Kidney (tissue), 13 donors: ENCODE measurements at regions not wholly inside any gene's neighbourhood (a gene's known extent, or its start where the extent isn't known, plus 50 kb on each side); places are given as distances from the start of the nearest gene placed in this dataset.
A peak's percentile ranks its signal among the peaks of the same experiment; 100 is the strongest.

Experiments
- DNase-seq, 5 donors: peaks; one replicate each; pipeline ENCODE4 v3.0.0-alpha.2; 2013 to 2020
- FAIRE-seq: peaks from 2 replicates; lab custom pipeline; 2012; peaks lifted over from hg19 to GRCh38; lab: Jason Lieb, UNC
- H3K27ac ChIP-seq, 2 donors: one replicate each; pipeline ENCODE4 v1.7.0; 2013; ENCODE audit warnings: low read depth in 2 of 2, low read length in 2 of 2, inconsistent platforms in 1 of 2
- H3K27me3 ChIP-seq: one replicate; pipeline ENCODE4 v1.7.1; 2013; ENCODE audit warnings: low read length, inconsistent platforms; ENCODE audit not compliant: control insufficient read depth, insufficient read depth
- H3K36me3 ChIP-seq, 3 donors: one replicate each; pipeline versions ENCODE4 v1.7.0 to v1.7.1; 2013; ENCODE audit warnings: low read length in 3 of 3, control low read depth in 1 of 3, inconsistent platforms in 1 of 3; ENCODE audit not compliant: insufficient read depth in 3 of 3, control insufficient read depth in 2 of 3
- H3K4me1 ChIP-seq, 3 donors: one replicate each; pipeline versions ENCODE4 v1.7.0 to v1.7.1; 2013; ENCODE audit warnings: low read length in 3 of 3, inconsistent platforms in 1 of 3, low read depth in 1 of 3; ENCODE audit not compliant: control insufficient read depth in 2 of 3, insufficient read depth in 2 of 3
- H3K4me3 ChIP-seq, 3 donors: one replicate each; pipeline versions ENCODE4 v1.7.0 to v1.8.1; 2013; ENCODE audit warnings: low read length in 3 of 3, control low read depth in 1 of 3, inconsistent platforms in 1 of 3
- H3K9ac ChIP-seq, 3 donors: one replicate each; pipeline versions ENCODE4 v1.7.0 to v1.7.1; 2013; ENCODE audit warnings: low read length in 3 of 3, control low read depth in 1 of 3, inconsistent platforms in 1 of 3
- H3K9me3 ChIP-seq, 3 donors: one replicate each; pipeline versions ENCODE4 v1.7.0 to v1.7.1; 2013; ENCODE audit warnings: low read length in 3 of 3, control low read depth in 1 of 3, inconsistent platforms in 1 of 3; ENCODE audit not compliant: control insufficient read depth in 2 of 3, insufficient read depth in 1 of 3
- CTCF ChIP-seq: IDR thresholded peaks from 3 replicates; pipeline ENCODE4 v1.5.1; 2012; ENCODE audit warnings: mild to moderate bottlenecking, moderate library complexity, borderline replicate concordance; ENCODE audit not compliant: insufficient read depth; ENCODE audit errors: extremely low read depth
- intact Hi-C: fragments of 100-400 bp; cut with DNase I; formaldehyde crosslinking; loops from one replicate; pipeline ENCODE4 v1.11.1; 2022
- donor health status: control.
- donor health status: control.
- donor health status: control.
- donor health status: control.
- donor health status: control.
- donor health status: DM: yes; HTN: yes; CAD: no.
- donor health status: Normal renal cell carcinoma (clear cell type).

GRCh38 chr4:77220828-77221613 is 64.0 kb downstream of the CCNG2 start:
- no peak for TF ChIP-seq CTCF
- intact Hi-C loops, result no loop called here
- H3K4me1 ChIP-seq, result no peaks in the 10 kb centered on the region
- no peaks in the 10 kb centered on the region for H3K36me3 ChIP-seq
- no peak overlapping the region for H3K4me3 ChIP-seq
- H3K27ac ChIP-seq, result no peak overlapping the region
- peak in 3 of 5 donors; percentile 17 to 79 (median 40) for DNase-seq
- H3K9ac ChIP-seq, result no peak overlapping the region
- H3K9me3 ChIP-seq, result no peaks in the 10 kb centered on the region
- no peak for FAIRE-seq
- H3K27me3 ChIP-seq, result no peaks in the 10 kb centered on the region

- Histone ChIP-seq H3K9ac (no peak overlapping the region), H3K4me1 (no peaks in the 10 kb centered on the region), H3K9me3 (peaks cover 0 to 18% (median 0%) of the 10 kb centered on the region in 3 donors), H3K27ac (no peak overlapping the region), H3K36me3 (no peaks in the 10 kb centered on the region), H3K27me3 (no peaks in the 10 kb centered on the region), H3K4me3 (no peak overlapping the region)
- no peak for TF ChIP-seq CTCF
- DNase-seq, result peak in 3 of 5 donors; percentile 56 to 88 (median 71)
- no peak for FAIRE-seq
- intact Hi-C loops, result no loop called here
Measured at GRCh38 chr4:77225022-77225421, 68.0 kb downstream of the CCNG2 start.

GRCh38 chr4:77226939-77227705 is 70.1 kb downstream of the CCNG2 start:
- no peak overlapping the region for H3K9ac ChIP-seq
- no peaks in the 10 kb centered on the region for H3K27me3 ChIP-seq
- DNase-seq, result no peak
- H3K4me1 ChIP-seq, result no peaks in the 10 kb centered on the region
- no peak for FAIRE-seq
- H3K36me3 ChIP-seq, result no peaks in the 10 kb centered on the region
- H3K4me3 ChIP-seq, result no peak overlapping the region
- intact Hi-C loops, result no loop called here
- H3K27ac ChIP-seq, result no peak overlapping the region
- peaks cover 0 to 18% (median 0%) of the 10 kb centered on the region in 3 donors for H3K9me3 ChIP-seq
- TF ChIP-seq CTCF, result no peak
